Natural killer cell (primary cell): ENCODE measurements at regions not wholly inside any gene's neighbourhood (a gene's known extent, or its start where the extent isn't known, plus 50 kb on each side); places are given as distances from the start of the nearest gene placed in this dataset.

ENCODE experiments used
- ATAC-seq, 3 donors: fragments of 150-1000 bp in 2 of 3; fragments of 200-7000 bp in 1 of 3; cut with Tn5 transposase; 1 replicate in 1 of 3; 2 replicates in 2 of 3; pipeline ENCODE4 v1.10.0; 2021; ENCODE audit warnings: mild to moderate bottlenecking in 2 of 3, moderate library complexity in 2 of 3
- DNase-seq, 2 donors: peaks; one replicate each; pipeline versions ENCODE4 v3.0.0 to v3.0.0-alpha.2; 2013 to 2021; ENCODE audit warnings: mixed read lengths in 1 of 2
- H3K27ac ChIP-seq: one replicate; pipeline ENCODE4 v1.5.1; 2013; ENCODE audit warnings: mild to moderate bottlenecking, low read length
- H3K27me3 ChIP-seq: one replicate; pipeline ENCODE4 v1.6.1; 2013; ENCODE audit warnings: low read length; ENCODE audit not compliant: control insufficient read depth, insufficient read depth
- H3K36me3 ChIP-seq: one replicate; pipeline ENCODE4 v1.6.1; 2013; ENCODE audit warnings: low read length; ENCODE audit not compliant: control insufficient read depth, insufficient read depth
- H3K4me1 ChIP-seq: one replicate; pipeline ENCODE4 v1.6.1; 2013; ENCODE audit warnings: low read length; ENCODE audit not compliant: control insufficient read depth, insufficient read depth
- H3K4me3 ChIP-seq: one replicate; pipeline ENCODE4 v1.5.1; 2013; ENCODE audit warnings: low read length
- H3K9me3 ChIP-seq: one replicate; pipeline ENCODE4 v1.6.1; 2013; ENCODE audit warnings: low read length; ENCODE audit not compliant: control insufficient read depth, insufficient read depth
- H3K27ac Mint-ChIP-seq, 2 donors: one replicate each; pipeline ENCODE4 v1.8.0; 2022; ENCODE audit warnings: mild to moderate bottlenecking in 2 of 2, mixed read lengths in 2 of 2, moderate library complexity in 1 of 2
- H3K27me3 Mint-ChIP-seq, 2 donors: one replicate each; pipeline ENCODE4 v1.8.0; 2022; ENCODE audit warnings: low read depth in 2 of 2, mixed read lengths in 2 of 2
- H3K36me3 Mint-ChIP-seq: one replicate; pipeline ENCODE4 v1.8.0; 2022; ENCODE audit warnings: mixed read lengths
- H3K4me1 Mint-ChIP-seq, 2 donors: one replicate each; pipeline ENCODE4 v1.8.0; 2022; ENCODE audit warnings: mixed read lengths in 2 of 2
- H3K4me3 Mint-ChIP-seq: one replicate; pipeline ENCODE4 v1.8.0; 2022; ENCODE audit warnings: mild to moderate bottlenecking, moderate library complexity, mixed read lengths
- H3K9me3 Mint-ChIP-seq, 2 donors: one replicate each; pipeline ENCODE4 v1.8.0; 2022; ENCODE audit warnings: mixed read lengths in 2 of 2
- CTCF ChIP-seq: fragments of 200-600 bp; IDR thresholded peaks from one replicate; pipeline ENCODE4 v1.8.0; 2022; ENCODE audit warnings: antibody characterized with exemption
- WGBS: methylation state at CpG from one replicate; pipeline ENCODE4 v1.1.7; 2013; ENCODE audit warnings: missing lambda C conversion rate; ENCODE audit not compliant: insufficient coverage; 5-methylcytosine and 5-hydroxymethylcytosine counted together
- intact Hi-C: fragments of 100-400 bp; cut with micrococcal nuclease; formaldehyde crosslinking; loops from one replicate; pipeline ENCODE4 v1.14.2; 2022

DNA sequence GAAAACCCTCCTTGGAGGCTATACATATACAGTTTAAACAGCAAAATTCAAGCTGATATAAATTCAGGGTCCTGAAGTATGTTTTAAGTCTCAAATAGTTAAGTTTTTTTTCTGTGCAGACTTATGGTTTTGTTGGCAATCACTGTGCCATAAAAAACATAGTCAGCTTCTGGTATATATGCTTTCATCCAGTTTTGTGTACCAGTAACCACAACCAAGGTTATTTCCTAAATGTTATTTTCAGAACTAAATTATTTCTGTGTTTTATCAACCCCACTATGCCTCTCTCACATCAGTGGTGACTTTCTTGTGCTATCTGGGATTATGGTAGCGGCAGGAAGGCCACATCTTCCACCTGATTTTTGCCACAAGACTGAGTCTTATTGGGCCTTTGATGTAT, 107.7 kb upstream of the SMARCA2 start:
- H3K9me3 Mint-ChIP-seq, result peaks cover 4 to 13% of the 10 kb centered on the region in 2 donors
- Histone ChIP-seq H3K27ac (no peak overlapping the region), H3K4me1 (no peaks in the 10 kb centered on the region), H3K36me3 (no peaks in the 10 kb centered on the region), H3K27me3 (no peaks in the 10 kb centered on the region), H3K9me3 (peaks cover 14% of the 10 kb centered on the region), H3K4me3 (no peak overlapping the region)
- no peak overlapping the region for H3K4me3 Mint-ChIP-seq
- WGBS, result 86% methylated on average over 1 of the region's 1 CpG
- intact Hi-C loops, result no loop called here
- H3K27ac Mint-ChIP-seq, result no peak overlapping the region
- no peak for DNase-seq
- peaks cover 10 to 12% of the 10 kb centered on the region in 2 donors for H3K27me3 Mint-ChIP-seq
- H3K4me1 Mint-ChIP-seq, result no peaks in the 10 kb centered on the region
- peaks cover 11% of the 10 kb centered on the region for H3K36me3 Mint-ChIP-seq
- TF ChIP-seq CTCF, result no peak
- ATAC-seq, result no peak

DNA sequence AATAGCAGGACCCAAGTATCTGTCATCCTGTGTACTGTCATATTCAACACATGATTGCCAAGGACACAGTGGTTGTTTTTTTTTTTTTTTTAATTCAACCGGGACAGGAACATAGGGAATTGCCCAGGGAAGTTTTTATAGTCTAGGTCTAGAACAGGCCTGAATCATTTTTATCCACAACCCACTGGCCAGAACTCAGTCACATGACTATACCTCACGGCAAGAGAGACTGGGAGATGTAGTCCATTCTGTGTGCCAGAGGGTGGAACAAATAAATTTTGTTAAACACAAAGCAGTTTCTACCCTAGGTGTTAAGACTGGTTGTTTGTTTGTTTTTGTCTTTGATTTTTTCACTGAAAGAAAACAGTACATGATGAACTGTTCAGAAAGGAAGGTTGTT, 105.8 kb upstream of the SMARCA2 start:
- no peaks in the 10 kb centered on the region for H3K4me1 ChIP-seq
- peaks cover 2% of the 10 kb centered on the region for H3K9me3 ChIP-seq
- no peak overlapping the region for H3K4me3 Mint-ChIP-seq
- H3K9me3 Mint-ChIP-seq, result peaks cover 0 to 5% of the 10 kb centered on the region in 2 donors
- intact Hi-C loops, result no loop called here
- peaks cover 9 to 10% of the 10 kb centered on the region in 2 donors for H3K27me3 Mint-ChIP-seq
- H3K27me3 ChIP-seq, result no peaks in the 10 kb centered on the region
- DNase-seq, result no peak
- ATAC-seq, result no peak
- no peak overlapping the region for H3K27ac Mint-ChIP-seq
- no peak for TF ChIP-seq CTCF
- no peak overlapping the region for H3K4me3 ChIP-seq
- H3K36me3 Mint-ChIP-seq, result no peaks in the 10 kb centered on the region
- H3K36me3 ChIP-seq, result no peaks in the 10 kb centered on the region
- no CpG with 5 or more reads among the region's 2 CpGs for WGBS
- no peaks in the 10 kb centered on the region for H3K4me1 Mint-ChIP-seq
- no peak overlapping the region for H3K27ac ChIP-seq

GRCh38 chr9:1910269-1910811, 104.8 kb upstream of the SMARCA2 start:
- Histone ChIP-seq H3K27me3 (no peaks in the 10 kb centered on the region), H3K4me1 (no peaks in the 10 kb centered on the region), H3K9me3 (no peaks in the 10 kb centered on the region), H3K27ac (no peak overlapping the region), H3K4me3 (no peak overlapping the region), H3K36me3 (no peaks in the 10 kb centered on the region)
- ATAC-seq (no peak), DNase-seq (no peak)
- 73% methylated on average over 2 of the region's 2 CpGs for WGBS
- intact Hi-C loops, result no loop called here
- no peak for TF ChIP-seq CTCF
- Mint-ChIP-seq H3K36me3 (no peaks in the 10 kb centered on the region), H3K4me1 (no peaks in the 10 kb centered on the region), H3K27ac (no peak overlapping the region), H3K4me3 (no peak overlapping the region), H3K9me3 (peaks cover 0 to 3% of the 10 kb centered on the region in 2 donors), H3K27me3 (peaks cover 10% of the 10 kb centered on the region in 2 donors)

- DNase-seq, result no peak
- H3K9me3 ChIP-seq, result no peaks in the 10 kb centered on the region
- Mint-ChIP-seq H3K4me3 (no peak overlapping the region), H3K36me3 (no peaks in the 10 kb centered on the region), H3K27ac (no peak overlapping the region), H3K9me3 (peaks cover 0 to 3% of the 10 kb centered on the region in 2 donors), H3K4me1 (no peaks in the 10 kb centered on the region), H3K27me3 (peaks cover 11 to 31% of the 10 kb centered on the region in 2 donors)
- H3K4me1 ChIP-seq, result no peaks in the 10 kb centered on the region
- no peaks in the 10 kb centered on the region for H3K27me3 ChIP-seq
- no peaks in the 10 kb centered on the region for H3K36me3 ChIP-seq
- ATAC-seq, result no peak
- H3K4me3 ChIP-seq, result no peak overlapping the region
- intact Hi-C loops, result no loop called here
- TF ChIP-seq CTCF, result no peak
- no peak overlapping the region for H3K27ac ChIP-seq
- WGBS, result 96% methylated on average over 5 of the region's 6 CpGs
These were observed 101.4 kb upstream of the SMARCA2 start for GRCh38 chr9:1913631-1914330.
